D341Med (cell line): ENCODE measurements at regions not wholly inside any gene's neighbourhood (a gene's known extent, or its start where the extent isn't known, plus 50 kb on each side); places are given as distances from the start of the nearest gene placed in this dataset.

Source experiments
- DNase-seq: peaks from one replicate; pipeline ENCODE4 v3.0.0; 2012; ENCODE audit warnings: low spot score

GRCh38 chr2:164090533-164090932, 354.7 kb upstream of the FIGN start:
- DNase-seq = no peak

GRCh38 chr2:164084066-164084465, 348.3 kb upstream of the FIGN start:
- no peak for DNase-seq

DNA sequence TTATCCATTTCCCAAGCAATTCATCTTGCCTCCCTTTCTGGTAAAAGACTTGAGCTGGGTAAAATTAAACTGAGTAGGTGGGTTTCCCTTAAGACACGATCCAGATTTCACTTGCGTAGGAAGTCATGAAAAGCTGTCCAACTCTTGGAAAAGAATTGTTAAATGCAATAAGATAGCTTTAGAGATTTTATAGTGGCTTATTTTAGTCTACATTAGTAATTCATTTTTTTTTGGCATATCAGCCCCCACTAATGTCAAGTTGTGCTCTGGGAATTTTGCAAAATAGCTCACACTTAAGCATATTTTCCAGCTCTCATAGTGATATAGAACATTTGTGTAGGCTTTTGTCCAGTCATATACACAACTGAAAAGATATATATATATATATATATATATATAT, 344.7 kb upstream of the FIGN start:
- DNase-seq = no peak

GRCh38 chr2:164079258-164079657, 343.4 kb upstream of the FIGN start:
- DNase-seq = no peak

GRCh38 chr2:164078421-164078820, 342.6 kb upstream of the FIGN start:
- DNase-seq = no peak

DNA sequence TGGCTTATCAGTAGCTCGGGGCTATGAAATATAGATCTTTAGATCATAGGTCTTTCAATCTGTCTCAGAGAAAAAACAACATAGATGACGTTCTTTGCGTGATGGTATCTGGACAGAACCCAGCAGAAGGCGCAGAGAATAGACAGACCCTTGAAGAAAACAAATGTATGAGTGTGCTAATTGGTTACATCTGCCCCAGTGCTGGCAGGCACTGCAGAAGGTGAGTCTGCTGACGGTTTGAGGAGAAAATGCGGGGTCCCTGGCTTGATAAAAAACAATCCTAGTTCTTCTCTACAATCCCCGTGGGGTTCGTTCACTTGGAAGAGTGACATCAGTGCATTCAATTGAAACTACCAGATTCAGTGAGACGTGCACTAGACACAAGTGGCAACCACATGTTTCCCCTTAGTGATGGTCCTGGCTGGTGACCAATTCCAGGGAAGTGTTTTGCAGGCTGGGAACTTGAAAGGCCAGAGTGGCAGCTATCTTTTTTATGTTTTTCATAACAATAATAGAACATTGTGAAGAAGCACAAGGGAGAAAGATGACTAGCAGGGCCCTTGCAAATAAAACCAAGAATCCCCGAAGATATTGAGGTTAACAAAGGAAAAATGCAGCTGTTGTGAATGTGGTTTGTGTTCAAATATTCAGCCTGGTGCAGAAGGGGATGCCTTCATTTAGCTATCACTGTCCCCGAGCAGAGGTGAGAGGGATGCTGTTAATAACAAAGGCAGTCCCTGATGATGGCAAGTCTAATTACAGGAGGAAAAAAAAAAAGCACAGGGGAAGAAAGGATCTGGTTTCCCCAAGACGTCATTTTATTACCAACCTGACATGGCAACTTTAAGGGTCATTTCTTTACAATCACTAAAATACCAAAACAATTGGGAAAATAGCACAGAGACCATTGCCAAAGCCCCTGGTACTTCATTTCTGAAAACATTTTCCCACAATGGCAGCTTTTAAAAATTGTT, 337.6 kb upstream of the FIGN start:
- DNase-seq = no peak

DNA sequence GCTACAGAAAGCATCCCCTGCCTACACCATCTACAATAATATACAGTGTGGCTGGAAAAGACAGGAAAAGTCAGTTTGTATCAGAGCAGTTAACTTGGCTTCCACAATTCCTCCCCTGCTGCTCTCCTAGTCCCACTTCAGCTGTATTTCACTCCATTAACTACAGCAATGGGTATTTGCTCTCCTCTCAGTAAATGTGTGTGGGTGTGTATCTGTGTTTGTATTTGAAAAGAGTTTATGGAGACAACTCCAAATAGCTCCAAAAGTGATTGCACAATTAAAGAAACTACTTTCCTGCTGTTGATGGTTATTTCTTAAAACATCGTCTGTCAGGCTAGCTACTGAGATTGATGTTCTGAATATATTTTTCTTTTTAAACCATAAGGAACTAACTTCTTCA, 333.7 kb upstream of the FIGN start:
- DNase-seq = no peak

GRCh38 chr2:164068063-164068462, 332.3 kb upstream of the FIGN start:
- no peak for DNase-seq

DNA sequence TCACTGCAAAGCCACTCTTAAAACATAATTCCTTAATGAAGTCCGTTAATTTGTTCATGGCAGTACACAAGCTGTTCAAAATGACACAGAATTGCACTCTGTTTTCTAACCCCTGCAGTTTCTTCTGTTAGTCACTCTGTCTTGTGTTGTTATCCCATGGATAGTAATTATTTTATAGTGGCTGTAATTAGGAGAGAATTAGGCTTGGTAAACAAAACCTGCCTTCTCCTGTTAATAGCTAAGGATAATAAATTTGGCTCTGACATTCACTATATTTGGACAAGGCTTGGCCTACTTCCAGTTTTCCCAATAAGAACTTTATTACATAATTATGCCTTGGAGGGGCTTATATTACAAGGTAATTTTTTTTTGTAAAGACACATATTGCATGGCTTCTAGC, 330.3 kb upstream of the FIGN start:
- DNase-seq = peak; percentile 30

GRCh38 chr2:164065038-164065437, 329.2 kb upstream of the FIGN start:
- DNase-seq = no peak

DNA sequence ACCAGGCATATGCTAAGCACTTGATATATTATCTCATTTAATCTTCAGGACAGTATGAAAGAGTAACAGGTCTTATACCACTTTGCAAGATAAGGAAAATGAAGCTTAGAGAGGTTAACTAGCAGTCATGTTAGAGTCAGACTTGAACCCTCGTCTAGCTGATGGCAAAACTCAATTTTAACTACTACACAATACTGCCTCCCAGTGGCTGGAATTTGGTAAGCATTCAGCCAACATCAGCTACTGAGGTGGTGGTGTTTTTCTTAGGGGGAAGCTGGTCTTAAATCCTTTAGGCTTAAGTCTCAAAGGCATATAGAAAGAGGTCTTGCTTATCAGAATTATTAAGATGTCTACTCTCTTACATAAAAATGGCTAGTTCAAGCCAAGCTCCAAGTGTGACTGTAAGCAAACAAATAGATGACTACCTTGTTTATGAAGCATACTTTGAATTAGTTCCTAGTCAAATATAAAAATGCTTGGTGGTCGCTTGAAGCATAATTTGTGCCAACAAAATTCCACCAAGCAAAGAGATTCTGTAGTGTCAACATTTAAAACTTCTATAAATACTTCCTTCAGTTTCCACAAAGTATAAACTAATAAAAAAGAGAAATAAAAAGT, 325.4 kb upstream of the FIGN start:
- peak; percentile 46 for DNase-seq

- DNase-seq = no peak
Observed at GRCh38 chr2:164060031-164060430, 324.2 kb upstream of the FIGN start.

DNA sequence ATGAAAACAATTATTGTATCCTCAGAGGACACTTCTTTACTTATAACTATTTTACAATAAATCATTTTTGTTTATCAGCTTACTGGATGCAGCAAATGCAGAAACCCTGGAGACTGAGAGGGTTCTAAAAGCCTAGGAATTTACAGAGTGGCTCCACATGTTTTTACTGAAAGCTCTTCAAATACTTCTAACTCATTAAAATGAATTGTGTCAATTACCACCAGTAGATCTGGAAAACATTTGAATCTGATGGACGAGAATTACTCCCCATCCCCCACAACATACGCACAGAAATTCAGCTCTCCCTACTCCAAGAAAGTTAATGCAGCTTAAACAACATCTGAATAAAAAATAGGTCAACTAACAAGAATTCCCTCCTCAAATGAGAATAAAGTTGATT, 319.8 kb upstream of the FIGN start:
- DNase-seq = no peak

DNA sequence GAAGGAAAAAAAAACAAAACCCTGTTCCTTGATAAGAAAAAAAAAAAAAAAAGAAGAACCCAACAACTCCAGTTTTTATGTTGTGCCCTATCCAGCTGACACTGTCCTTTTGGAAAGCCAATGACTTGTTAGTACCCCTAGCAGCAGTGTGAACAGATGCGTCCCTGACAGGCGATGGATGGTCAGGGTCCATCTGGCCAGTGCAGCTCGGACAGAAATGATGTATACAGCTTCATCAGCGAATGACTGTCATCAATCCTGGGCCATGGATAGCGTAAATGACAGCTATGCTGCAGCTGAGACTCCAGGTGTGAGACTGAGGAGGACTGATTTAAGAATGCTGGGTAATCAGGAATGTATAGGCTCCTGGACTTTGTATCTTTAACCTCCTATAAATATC, 318.8 kb upstream of the FIGN start:
- DNase-seq = no peak

- DNase-seq = no peak
Observed at GRCh38 chr2:164053021-164053420, 317.2 kb upstream of the FIGN start.

GRCh38 chr2:164052006-164052405, 316.2 kb upstream of the FIGN start:
- DNase-seq = no peak

DNA sequence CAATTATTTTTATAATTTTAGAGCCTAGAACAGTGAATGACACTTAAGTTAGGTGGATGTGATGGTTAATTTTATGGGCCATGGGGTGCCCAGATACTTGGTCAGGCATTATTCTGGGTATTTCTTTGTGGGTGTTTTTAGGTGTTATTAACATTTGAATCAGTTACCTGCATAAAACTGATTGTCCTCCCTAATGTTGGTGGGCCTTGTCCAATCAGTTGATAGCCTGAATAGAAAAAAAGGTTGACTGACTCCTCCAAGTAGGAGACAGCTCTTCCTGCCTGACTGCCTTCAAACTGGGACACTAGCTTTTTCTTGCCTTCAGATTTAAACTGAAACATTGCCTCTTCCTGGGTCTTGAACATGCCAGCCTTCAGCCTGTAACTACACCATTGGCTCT, 312.9 kb upstream of the FIGN start:
- no peak for DNase-seq

DNA sequence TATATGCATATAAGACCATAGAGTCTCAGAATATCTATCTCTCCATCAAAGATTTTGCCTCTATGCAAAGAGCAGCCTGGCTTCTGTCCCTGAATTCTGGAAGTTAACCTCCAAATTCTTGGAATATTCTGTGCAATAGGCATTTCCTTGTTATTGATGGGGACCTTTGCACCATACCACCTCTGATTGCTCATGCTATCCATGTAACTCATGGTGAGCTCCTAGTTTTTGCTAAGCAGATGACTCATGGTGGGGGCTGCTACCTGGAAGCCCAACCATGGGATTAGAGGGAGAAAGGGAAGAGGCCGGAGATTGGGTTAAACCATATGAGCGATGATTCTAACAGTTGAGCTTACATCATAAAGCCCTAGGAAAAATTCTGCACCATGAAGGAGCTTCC, 310.2 kb upstream of the FIGN start:
- DNase-seq = no peak

GRCh38 chr2:164044622-164045021, 308.8 kb upstream of the FIGN start:
- DNase-seq = no peak

DNA sequence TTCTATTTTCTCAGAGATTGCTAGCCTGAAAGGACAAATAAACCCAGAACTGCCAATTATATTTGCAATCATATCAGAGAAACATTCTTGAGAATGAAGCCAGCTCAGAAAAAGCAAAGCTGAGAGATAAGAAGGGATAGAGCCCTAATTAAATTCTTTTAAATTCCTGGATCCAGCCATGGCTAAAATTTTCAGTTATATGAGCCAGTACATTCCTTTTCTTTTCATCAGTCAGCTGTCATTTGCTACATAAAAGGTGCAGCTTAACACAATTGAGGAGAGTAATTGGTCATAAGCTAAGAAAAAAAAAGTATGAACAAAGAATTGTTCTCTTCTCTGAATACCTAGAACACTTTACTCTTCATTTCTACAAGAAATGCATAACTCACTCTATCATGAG, 303.5 kb upstream of the FIGN start:
- DNase-seq = no peak

DNA sequence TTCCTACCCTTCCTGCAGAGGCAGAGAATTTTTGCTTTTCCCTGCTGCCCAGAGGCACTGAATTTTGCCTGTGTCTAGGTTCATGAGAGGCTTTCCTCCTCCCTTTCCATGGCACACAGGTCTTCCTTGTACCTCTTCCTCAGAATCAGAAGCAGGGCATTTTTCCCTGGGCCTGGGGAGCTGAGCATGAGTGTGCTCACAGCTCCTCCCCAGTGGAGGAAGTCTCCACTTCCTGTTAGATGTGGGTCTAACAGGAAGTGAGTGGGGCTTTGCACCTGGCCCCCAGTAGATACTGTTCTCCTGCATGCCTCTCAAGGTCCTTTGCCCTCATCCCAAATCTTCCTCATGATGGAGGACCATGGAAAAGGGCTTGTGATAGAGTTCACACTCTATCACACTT, 297.2 kb upstream of the FIGN start:
- no peak for DNase-seq

- no peak for DNase-seq
Observed at GRCh38 chr2:164030623-164031022, 294.8 kb upstream of the FIGN start.

- DNase-seq = no peak
Observed at GRCh38 chr2:164028814-164029534, 293.2 kb upstream of the FIGN start.
